OCI-M2 (cell line): ENCODE measurements at regions not wholly inside any gene's neighbourhood (a gene's known extent, or its start where the extent isn't known, plus 50 kb on each side); places are given as distances from the start of the nearest gene placed in this dataset.
"Not testable (repeated sequence)": the region's sequence is repeated elsewhere in the genome, so short reads cannot be mapped to it uniquely, and the experiment has no call there.

Experiments
- DNase-seq: peaks from one replicate; lab custom pipeline; 2025; ENCODE audit not compliant: unreplicated experiment; lab: John Stamatoyannopoulos, UW

DNA sequence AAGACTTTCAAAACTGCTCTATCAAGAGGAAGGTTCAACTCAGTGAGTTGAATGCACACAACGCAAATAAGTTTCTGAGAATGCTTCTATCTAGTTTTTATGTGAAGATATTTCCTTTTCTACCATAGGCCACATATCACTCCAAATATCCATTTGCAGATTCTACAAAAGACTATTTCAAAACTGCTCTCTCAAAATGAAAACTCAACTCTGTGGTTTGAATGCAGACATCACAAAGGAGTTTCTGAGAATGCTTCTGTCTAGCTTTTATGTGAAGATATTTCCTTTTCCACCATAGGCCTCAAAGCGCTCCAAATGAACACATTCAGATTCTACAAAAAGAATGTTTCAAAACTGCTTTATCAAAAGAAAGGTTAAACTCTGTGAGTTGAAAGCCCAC is 1093.1 kb upstream of the DEFB115 start:
- not testable (repeated sequence) for DNase-seq

DNA sequence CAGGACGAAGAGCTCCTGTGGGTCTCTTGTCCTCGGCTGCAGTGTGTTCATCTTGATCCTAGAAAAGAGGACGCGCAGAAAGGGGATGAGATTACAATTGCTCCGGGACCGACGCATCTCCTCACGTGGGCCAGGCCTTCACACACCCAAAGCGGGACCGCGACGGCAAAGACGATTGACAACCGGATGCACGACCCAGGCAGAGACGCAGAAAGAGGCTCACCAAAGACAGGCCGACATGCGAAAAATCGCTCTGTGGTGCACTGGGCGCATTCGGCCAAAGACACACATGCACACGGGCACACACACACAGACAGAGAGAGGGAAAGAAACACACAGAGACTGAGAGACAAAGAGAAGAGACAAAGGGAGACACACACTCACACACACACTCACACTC is 1089.9 kb upstream of the DEFB115 start:
- DNase-seq = no peak

DNA sequence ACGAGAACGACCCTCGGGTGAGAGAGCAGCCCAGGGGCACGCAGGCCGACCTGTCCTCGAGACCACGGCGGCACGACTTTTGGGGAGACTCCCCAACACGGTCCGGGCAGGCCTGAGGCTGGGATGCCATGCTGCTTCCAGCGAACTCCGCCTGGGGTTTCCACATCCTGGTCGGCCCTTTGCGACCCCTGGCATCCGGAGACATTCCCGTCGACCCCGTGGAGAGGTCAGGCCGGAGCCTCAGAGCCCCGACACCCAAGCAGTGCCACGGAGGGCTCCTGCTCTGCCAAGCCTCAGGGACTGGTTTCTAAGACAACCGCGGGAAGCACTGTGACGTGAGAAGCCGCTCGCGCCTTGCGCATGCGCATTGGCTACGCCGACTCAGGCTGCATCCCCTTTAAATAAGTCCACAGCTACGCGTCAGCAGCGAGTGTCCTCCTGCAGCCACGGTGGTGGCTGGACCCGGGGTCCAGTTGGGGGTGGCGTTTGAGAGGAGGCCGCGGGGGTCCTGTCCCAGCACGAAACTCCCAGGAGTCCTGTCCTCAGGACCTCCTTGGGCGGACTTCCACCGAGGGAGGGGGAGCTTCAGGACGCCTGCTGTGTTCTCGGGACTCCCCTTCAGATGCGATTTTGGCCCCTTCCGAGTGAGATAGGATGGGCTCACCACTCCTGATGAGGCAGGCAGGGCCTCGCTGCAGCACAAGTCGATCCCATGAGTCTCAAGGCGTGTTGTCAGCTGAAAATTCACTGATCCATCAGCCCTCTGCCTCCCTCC is 1089.3 kb upstream of the DEFB115 start:
- DNase-seq = no peak

DNA sequence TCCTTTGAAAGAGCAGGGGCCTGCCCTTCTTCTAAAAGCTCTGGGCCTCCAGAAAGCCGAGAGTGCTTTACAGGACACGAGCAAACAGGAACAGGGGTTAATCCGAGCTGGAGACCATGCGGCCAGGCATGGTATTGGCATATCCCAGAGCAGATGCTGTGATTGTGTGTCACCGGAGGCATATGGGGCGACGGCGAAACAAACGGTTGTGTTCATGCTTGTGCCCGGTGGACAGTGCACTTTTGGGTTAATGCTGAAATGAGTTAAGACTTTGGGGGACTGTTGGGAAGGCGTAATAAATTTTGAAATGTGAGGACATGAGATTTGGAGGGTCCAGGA is 1088.7 kb upstream of the DEFB115 start:
- DNase-seq = no peak

DNA sequence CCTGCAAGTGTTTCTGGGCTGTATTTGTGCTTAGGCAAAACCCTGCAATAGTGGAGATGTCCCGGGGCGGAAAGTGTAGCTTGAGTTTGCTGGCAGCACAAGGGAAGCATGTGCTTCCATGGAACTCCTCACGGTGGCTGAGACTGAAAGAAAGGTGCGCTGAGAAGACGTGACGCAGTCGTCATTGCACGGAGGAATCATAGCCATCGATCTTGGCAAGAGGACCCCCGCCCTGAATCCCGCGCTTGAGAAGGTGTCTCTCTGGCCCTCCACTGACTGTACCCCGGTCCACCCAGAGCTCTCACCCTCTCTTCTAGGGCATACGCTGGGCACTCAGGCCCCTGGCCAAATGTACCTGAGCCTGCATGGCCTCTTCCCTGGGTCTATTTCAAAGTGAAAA is 1081.8 kb upstream of the DEFB115 start:
- DNase-seq = no peak

DNA sequence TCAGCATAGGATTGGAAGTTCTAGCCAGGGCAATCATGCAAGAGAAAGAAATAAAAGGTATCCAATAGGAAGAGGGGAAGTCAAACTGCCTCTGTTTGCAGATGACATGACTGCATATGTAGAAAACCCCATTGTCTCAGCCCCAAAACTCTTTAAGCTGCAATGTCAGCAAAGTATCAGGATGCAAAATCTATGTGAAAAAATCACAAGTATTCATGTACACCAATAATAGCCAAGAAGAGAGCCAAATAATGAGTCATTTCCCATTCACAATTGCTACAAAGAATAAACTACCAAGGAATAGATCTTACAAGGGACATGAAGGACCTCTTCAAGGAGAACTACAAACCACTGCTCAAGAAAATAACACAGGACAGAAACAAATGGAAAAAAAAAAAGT is 1074.3 kb upstream of the DEFB115 start:
- DNase-seq = not testable (repeated sequence)

DNA sequence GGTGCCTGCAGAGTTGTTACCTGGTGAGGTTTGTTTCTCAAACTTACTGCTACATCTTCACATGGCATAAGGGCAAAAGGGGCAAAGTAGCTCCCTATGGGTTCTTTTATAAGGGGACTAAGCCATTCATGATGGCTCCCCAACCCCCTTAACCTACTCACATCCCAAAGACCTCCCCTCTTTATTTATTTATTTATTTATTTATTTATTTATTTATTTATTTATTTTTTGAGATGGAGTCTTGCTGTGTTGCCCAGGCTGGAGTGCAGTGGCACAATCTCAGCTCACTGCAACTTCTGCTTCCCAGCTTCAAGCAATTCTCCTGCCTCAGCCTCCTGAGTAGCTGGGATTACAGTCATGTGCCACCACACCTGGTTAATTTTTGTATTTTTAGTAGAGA is 1065.7 kb upstream of the DEFB115 start:
- not testable (repeated sequence) for DNase-seq

DNA sequence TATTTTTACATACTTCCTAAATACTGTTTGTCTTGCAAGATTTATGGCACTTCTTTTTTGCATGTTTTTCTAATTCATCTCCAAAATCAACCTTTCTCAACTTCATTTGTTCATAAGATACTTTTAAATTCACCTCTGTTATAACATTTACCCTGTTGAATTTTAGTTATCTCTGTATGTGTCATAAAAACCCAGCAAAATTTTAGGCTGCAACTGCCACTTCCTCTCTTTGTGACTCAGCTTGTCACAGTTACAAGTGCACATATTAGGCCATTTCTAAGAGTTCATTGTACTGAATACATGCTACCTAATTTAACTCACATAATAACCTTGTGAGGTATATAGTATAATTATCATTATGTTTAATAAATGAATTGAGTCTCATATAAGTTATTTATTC is 1023.0 kb upstream of the DEFB115 start:
- not testable (repeated sequence) for DNase-seq

DNA sequence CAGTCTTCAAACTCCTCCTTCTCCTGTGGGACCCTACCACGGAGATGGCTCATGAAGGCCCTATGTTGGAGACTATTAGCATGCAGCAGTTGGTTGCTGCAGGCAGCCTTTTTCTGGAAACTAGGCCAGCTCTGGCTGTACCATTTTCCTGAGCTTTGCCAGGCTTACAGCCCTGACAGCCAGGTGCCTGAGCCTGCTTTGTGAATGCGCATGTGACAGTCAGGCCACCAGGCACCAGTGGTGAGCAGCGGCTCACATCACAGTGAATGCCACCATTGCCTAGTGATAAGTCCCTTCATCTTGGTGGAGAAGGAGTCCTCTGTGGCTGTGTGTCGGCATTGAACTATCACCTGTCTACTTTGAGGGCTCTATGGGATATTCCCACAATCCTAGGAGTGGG is 982.4 kb upstream of the DEFB115 start:
- DNase-seq = not testable (repeated sequence)

DNA sequence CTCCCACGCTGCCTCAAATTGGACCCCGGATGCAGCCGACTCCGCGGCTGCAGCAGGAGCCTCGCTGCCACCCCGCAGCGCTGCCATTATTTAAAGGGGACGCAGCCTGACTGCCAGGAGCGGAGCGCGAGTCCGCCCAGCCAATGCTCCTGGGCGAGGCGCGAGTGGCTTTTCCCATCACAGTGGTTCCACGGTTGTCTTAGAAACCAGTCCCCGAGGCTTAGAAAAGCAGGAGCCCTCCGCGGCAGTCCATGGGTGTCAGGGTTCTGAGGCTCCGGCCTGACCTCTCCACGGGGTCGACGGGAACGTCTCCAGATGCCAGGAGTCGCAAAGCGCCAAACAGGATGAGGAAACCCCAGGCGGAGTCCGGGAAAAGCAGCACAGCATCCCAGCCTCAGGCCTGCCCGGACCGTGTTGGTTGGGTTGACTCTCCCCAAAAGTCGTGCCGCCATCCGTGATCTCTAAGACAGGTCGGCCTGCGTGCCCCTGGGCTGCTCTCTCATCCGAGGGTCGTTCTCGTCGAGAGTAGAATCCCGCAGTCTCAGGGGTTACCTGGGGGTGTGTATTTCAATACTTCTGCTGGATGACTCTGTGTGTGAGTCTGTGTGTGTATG is 975.8 kb upstream of the DEFB115 start:
- no peak for DNase-seq

DNA sequence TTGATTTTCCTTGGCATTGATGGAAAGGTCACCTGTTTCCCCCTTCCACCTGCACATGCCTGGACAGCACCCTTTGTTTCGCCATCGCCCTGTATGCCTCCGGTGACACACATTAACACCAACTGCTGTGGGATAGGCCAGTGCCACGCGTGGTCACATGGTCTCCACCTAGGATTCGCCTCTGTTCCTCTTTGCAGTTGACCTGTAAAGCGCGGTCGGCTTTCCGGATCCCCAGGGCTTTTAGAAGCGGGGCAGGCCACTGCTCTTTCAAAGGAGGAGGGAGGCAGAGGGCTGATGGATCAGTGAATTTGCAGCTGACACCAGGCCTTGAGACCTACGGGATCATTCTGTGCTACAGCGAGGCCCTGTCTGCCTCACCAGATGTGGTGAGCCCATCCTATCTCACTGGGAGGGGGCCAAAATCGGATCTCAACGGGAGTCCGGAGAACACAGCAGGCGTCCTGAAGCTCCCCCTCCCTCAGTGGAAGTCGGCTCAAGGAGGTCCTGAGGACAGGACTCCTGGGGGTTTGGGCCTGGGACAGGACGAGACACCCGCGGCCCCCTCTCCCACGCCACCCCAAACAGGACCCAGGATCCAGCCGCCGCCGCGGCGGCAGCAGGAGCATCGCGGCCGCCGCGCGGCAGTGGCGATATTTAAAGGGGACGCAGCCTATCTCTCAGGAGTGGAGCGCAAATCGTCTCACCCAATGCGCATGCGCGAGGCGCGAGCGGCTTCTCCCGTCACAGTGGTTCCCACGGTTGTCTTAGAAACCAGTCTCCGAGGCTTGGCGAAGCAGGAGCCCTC is 973.8 kb upstream of the DEFB115 start:
- DNase-seq = not testable (repeated sequence)

DNA sequence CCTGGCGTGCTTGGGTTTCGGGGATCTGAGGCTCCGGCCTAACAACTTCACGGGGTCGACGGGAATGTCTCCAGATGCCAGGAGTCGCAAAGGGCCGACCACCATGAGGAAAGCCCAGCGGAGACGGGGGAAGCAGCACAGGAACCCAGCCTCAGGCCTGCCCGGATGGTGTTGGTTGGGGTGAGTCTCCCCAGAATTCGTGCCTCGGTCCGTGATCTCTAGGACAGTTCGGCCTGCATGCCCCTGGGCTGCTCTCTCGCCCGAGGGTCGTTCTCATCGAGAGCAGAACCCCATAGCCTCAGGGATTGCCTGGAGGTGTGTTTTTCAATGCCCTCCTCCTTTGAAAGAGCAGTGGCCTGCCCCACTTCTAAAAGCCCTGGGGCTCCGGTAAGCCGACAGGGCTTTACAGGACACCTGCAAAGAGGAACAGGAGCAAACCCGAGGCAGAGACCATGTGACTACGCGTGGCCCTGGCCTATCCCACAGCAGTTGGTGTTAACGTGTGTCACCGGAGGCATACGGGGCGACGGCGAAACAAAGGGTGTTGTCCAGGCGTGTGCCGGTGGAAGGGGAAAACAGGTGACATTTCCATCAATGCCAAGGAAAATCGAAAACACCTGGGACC is 973.1 kb upstream of the DEFB115 start:
- no peak for DNase-seq

DNA sequence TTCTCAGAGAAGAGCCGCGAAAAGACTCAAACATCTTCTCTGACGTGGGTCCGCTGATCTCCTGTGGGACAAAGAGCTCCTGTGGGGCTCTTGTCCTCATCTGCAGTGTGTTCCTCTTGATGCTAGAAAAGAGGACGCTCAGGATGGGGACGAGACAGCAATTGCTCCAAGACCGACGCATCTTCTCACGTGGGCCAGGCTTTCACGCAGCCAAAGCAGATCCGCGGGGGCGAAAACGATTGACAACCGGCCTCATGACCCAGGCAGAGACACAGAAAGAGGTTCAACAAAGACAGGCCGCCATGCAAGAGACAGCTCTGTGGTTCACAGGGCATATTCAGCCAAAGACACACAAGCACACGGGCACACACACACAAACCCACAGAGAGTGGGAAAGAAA is 971.8 kb upstream of the DEFB115 start:
- DNase-seq = no peak

DNA sequence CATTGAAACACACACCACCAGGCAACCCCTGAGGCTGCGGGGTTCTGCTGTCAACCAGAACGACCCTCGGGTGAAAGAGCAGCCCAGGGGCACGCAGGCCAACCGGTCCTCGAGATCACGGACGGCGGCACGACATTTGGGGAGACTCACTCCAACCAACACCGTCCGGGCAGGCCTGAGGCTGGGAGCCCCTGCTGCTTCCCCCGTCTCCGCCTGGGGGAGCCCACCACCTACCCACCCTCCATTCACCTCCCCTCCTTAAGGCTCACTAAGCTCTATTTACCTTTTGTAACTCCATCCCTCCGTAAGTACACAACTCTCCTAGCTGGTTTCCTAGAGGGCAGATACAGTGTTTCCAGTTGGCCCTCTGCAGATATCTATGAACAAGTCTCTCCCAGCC is 971.3 kb upstream of the DEFB115 start:
- no peak for DNase-seq

DNA sequence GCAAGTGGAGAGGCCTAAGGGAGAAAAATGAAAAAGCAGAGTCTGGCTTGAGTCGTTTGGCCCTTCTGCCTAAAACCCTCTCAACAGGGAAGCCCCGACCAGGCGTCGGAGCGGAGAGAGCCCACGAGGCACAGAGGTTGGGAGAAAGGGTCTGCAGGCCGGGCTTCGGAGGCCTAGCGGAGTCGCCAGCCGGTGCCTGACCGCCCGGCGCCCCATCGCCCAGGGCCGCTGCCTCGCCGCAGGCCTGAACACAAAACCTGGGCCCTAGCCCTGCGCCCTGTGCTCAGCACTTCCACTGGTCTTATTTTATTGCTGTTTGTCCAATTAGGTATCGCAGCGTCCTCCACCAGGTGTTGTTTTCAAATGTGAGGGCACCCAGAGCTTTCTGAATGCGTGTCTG is 970.0 kb upstream of the DEFB115 start:
- not testable (repeated sequence) for DNase-seq

DNA sequence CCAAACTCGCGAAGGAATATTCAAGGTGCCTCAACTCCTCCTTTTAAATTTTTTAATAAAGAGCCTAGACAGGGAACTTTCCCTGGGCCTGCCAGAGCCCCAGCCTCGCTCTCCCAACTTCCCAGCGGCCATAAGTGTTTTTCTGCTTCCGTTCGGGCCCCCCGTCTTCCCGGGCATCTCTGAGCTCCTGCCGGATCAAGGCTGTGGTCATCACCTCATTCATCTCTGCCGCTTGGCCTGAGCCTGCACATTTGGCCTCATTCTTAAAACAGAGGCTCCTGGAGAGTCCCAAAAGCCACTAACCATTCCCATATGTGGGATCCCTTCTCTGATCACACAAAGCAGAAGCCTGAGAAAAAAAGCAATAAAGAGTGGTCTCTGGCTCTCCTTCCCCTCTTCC is 969.1 kb upstream of the DEFB115 start:
- DNase-seq = no peak

DNA sequence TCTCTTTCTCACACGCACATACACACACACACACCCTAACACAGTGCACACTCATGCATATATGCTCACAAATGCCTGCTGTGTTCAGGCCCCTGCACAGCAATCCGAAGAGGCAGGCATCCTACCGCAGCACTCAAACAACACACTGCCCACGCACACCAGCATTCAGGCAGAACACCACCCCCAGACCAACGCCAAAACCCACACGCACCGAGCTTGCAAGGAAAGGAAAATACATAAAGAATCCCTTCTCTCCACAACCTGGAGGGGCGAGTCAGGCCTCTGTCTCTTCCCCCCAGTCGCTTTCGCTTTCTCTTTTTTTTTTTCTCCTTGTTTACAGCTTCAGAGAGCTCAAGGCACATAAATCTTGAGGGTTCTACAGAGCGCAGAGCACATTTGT is 968.4 kb upstream of the DEFB115 start:
- not testable (repeated sequence) for DNase-seq

DNA sequence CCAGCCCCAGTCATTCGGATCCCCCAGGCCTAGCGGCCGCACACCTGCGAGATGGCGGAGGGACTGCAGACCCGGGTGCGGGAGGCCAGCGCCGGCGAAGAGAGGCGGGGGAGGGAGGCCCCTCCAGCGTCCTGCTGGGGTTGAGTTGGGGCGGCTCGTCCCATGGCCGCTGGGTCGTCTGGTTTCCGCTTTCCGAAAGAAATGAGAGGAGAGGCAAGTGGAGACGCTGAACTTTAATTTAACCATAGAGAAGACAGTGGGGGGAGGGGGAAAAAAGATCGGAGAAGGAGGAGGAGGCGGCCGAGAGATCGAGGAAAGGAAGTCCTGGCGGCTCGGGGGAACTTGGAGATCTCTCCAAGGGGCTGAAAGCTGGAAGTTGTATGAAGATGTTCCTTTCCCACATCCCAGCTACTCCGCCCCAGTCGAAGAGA is 967.7 kb upstream of the DEFB115 start:
- DNase-seq = not testable (repeated sequence)

DNA sequence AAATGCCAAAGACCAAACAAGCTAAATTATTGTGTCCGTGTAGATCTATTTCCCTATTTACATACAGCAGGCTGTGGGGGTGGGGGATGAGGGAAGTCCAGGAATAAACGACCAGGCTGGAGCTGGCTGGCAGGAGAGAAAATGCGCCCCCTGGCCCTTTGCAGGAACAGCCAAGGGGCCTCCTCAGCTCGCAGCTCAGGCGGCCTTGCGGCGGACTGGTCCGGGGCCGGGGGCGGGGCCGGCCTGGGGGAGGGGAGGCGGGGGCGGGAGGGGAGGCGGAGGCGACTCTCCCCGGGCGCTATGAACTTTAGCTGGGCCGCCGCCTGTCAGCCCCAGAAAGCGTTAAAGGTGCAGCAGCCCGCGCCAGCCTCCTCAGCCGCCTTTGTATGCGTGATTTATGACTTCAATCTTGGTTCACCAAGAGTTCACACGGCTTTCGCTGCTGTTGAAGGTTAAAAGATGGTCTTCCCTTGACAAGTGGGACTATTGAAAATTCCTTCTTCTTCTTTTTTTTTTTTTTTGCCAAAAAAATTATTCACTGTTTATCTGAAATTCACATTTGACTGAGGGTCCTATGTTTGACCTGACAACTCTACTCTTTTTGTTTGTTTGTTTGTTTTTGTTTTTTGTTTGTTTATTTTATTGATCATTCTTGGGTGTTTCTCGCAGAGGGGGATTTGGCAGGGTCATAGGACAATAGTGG is 967.0 kb upstream of the DEFB115 start:
- not testable (repeated sequence) for DNase-seq

DNA sequence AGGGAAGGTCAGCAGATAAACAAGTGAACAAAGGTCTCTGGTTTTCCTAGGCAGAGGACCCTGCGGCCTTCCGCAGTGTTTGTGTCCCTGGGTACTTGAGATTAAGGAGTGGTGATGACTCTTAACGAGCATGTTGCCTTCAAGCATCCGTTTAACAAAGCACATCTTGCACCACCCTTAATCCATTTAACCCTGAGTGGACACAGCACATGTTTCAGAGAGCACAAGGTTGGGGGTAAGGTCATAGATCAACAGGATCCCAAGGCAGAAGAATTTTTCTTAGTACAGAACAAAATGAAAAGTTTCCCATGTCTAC is 966.4 kb upstream of the DEFB115 start:
- DNase-seq = not testable (repeated sequence)

DNA sequence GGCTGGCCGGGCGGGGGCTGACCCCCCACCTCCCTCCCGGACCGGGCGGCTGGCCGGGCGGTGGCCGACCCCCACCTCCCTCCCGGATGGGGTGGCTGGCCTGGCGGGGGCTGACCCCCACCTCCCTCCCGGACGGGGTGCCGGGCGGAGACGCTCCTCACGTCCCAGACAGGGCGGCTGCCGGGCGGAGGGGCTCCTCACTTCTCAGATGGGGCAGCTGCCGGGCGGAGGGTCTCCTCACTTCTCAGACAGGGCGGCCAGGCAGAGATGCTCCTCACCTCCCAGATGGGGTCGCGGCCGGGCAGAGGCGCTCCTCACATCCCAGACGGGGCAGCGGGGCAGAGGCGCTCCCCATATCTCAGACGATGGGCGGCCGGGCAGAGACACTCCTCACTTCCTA is 965.8 kb upstream of the DEFB115 start:
- DNase-seq = not testable (repeated sequence)
